Chondrocyte (in vitro differentiated cells): ENCODE measurements at regions not wholly inside any gene's neighbourhood (a gene's known extent, or its start where the extent isn't known, plus 50 kb on each side); places are given as distances from the start of the nearest gene placed in this dataset.
"Not testable (repeated sequence)": the region's sequence is repeated elsewhere in the genome, so short reads cannot be mapped to it uniquely, and the experiment has no call there.

Experiments used
- DNase-seq: peaks from one replicate; pipeline ENCODE4 v3.0.0; 2021; ENCODE audit warnings: mixed read lengths, low spot score
- H3K27ac Mint-ChIP-seq: one replicate; pipeline ENCODE4 v1.8.0; 2021; ENCODE audit warnings: mild to moderate bottlenecking, moderate library complexity, mixed read lengths; ENCODE audit not compliant: unreplicated experiment
- H3K27me3 Mint-ChIP-seq: 2 replicates; pipeline ENCODE4 v1.8.0; 2021; ENCODE audit warnings: low read depth, mixed read lengths
- H3K36me3 Mint-ChIP-seq: 2 replicates; pipeline ENCODE4 v1.8.0; 2021; ENCODE audit warnings: low read depth, mixed read lengths
- H3K4me1 Mint-ChIP-seq: 2 replicates; pipeline ENCODE4 v1.8.0; 2021; ENCODE audit warnings: low read depth, mild to moderate bottlenecking, mixed read lengths
- H3K4me3 Mint-ChIP-seq: one replicate; pipeline ENCODE4 v1.8.0; 2021; ENCODE audit warnings: mild to moderate bottlenecking, moderate library complexity, mixed read lengths; ENCODE audit not compliant: unreplicated experiment
- H3K9me3 Mint-ChIP-seq: 2 replicates; pipeline ENCODE4 v1.8.0; 2021; ENCODE audit warnings: low read depth, mixed read lengths
- CTCF ChIP-seq: fragments of 200-600 bp; sonication (generic); IDR thresholded peaks from 2 replicates; pipeline ENCODE4 v1.5.0; 2021; ENCODE audit warnings: antibody characterized with exemption, mild to moderate bottlenecking, moderate library complexity

GRCh38 chr3:8355346-8355745 lies 146.3 kb upstream of the LMCD1 start:
- Mint-ChIP-seq H3K27ac (no peak overlapping the region), H3K4me3 (no peak overlapping the region), H3K4me1 (peaks cover 11% of the 10 kb centered on the region), H3K27me3 (no peaks in the 10 kb centered on the region), H3K9me3 (peaks cover 6% of the 10 kb centered on the region), H3K36me3 (no peaks in the 10 kb centered on the region)
- no peak for TF ChIP-seq CTCF
- DNase-seq, result no peak

GRCh38 chr3:8356066-8356465 lies 145.6 kb upstream of the LMCD1 start:
- DNase-seq, H3K27me3 Mint-ChIP-seq, H3K36me3 Mint-ChIP-seq, H3K27ac Mint-ChIP-seq, H3K9me3 Mint-ChIP-seq, H3K4me3 Mint-ChIP-seq: not testable (repeated sequence)
- peaks cover 11% of the 10 kb centered on the region for H3K4me1 Mint-ChIP-seq

GRCh38 chr3:8357859-8358258 lies 143.8 kb upstream of the LMCD1 start:
- no peaks in the 10 kb centered on the region for H3K36me3 Mint-ChIP-seq
- peaks cover 11% of the 10 kb centered on the region for H3K4me1 Mint-ChIP-seq
- no peaks in the 10 kb centered on the region for H3K27me3 Mint-ChIP-seq
- no peak overlapping the region for H3K4me3 Mint-ChIP-seq
- no peak overlapping the region for H3K27ac Mint-ChIP-seq
- no peak for DNase-seq
- no peak for TF ChIP-seq CTCF
- H3K9me3 Mint-ChIP-seq, result peaks cover 3% of the 10 kb centered on the region

GRCh38 chr3:8359133-8359532 lies 142.5 kb upstream of the LMCD1 start:
- Mint-ChIP-seq H3K4me3 (no peak overlapping the region), H3K27ac (no peak overlapping the region), H3K36me3 (no peaks in the 10 kb centered on the region), H3K9me3 (peaks cover 3% of the 10 kb centered on the region), H3K27me3 (no peaks in the 10 kb centered on the region), H3K4me1 (peaks cover 11% of the 10 kb centered on the region)
- DNase-seq, result no peak
- TF ChIP-seq CTCF, result no peak

- no peak for DNase-seq
- H3K36me3 Mint-ChIP-seq, result no peaks in the 10 kb centered on the region
- no peak overlapping the region for H3K27ac Mint-ChIP-seq
- no peaks in the 10 kb centered on the region for H3K9me3 Mint-ChIP-seq
- H3K4me3 Mint-ChIP-seq, result no peak overlapping the region
- TF ChIP-seq CTCF, result no peak
- no peaks in the 10 kb centered on the region for H3K27me3 Mint-ChIP-seq
- peaks cover 11% of the 10 kb centered on the region for H3K4me1 Mint-ChIP-seq
These were observed 138.4 kb upstream of the LMCD1 start for GRCh38 chr3:8363200-8363599.

GRCh38 chr3:8365541-8365940 lies 136.1 kb upstream of the LMCD1 start:
- Mint-ChIP-seq H3K27me3 (no peaks in the 10 kb centered on the region), H3K4me3 (no peak overlapping the region), H3K4me1 (peaks cover 9% of the 10 kb centered on the region), H3K27ac (no peak overlapping the region), H3K36me3 (no peaks in the 10 kb centered on the region), H3K9me3 (no peaks in the 10 kb centered on the region)
- TF ChIP-seq CTCF, result no peak
- DNase-seq, result no peak
